HG03378 (cell line): ENCODE measurements at regions not wholly inside any gene's neighbourhood (a gene's known extent, or its start where the extent isn't known, plus 50 kb on each side); places are given as distances from the start of the nearest gene placed in this dataset.
"Not testable (repeated sequence)": the region's sequence is repeated elsewhere in the genome, so short reads cannot be mapped to it uniquely, and the experiment has no call there.

Source experiments
- ATAC-seq: cut with Tn5 transposase; IDR thresholded peaks from one replicate; pipeline ENCODE4 v1.9.1; 2021; ENCODE audit warnings: mild to moderate bottlenecking, moderate library complexity; ENCODE audit not compliant: unreplicated experiment

GRCh38 chr15:62270216-62270921 lies 105.3 kb upstream of the C2CD4B start:
- no peak for ATAC-seq

- no peak for ATAC-seq
Observed at GRCh38 chr15:62272290-62272689, 107.2 kb upstream of the C2CD4B start.

- no peak for ATAC-seq
Observed at GRCh38 chr15:62275831-62276230, 110.7 kb upstream of the C2CD4B start.

GRCh38 chr15:62277816-62278394 lies 112.8 kb upstream of the C2CD4B start:
- ATAC-seq, result no peak

GRCh38 chr15:62278534-62278933 lies 113.4 kb upstream of the C2CD4B start:
- no peak for ATAC-seq

- ATAC-seq, result no peak
Observed at GRCh38 chr15:62279041-62279440, 114.0 kb upstream of the C2CD4B start.

- no peak for ATAC-seq
Observed at GRCh38 chr15:62280625-62281024, 115.5 kb upstream of the C2CD4B start.

- ATAC-seq, result not testable (repeated sequence)
Observed at GRCh38 chr15:62281801-62282200, 116.7 kb upstream of the C2CD4B start.

- ATAC-seq, result no peak
Observed at GRCh38 chr15:62287066-62287857, 122.2 kb upstream of the C2CD4B start.

- ATAC-seq, result no peak
Observed at GRCh38 chr15:62288361-62289017, 123.4 kb upstream of the C2CD4B start.

- ATAC-seq, result no peak
Observed at GRCh38 chr15:62291262-62291661, 126.2 kb upstream of the C2CD4B start.

GRCh38 chr15:62296756-62297507 lies 131.8 kb upstream of the C2CD4B start:
- ATAC-seq, result no peak

GRCh38 chr15:62297522-62297921 lies 132.4 kb upstream of the C2CD4B start:
- ATAC-seq, result no peak

- no peak for ATAC-seq
Observed at GRCh38 chr15:62297933-62298332, 132.8 kb upstream of the C2CD4B start.

- no peak for ATAC-seq
Observed at GRCh38 chr15:62298811-62299210, 133.7 kb upstream of the C2CD4B start.

GRCh38 chr15:62299541-62299940 lies 134.5 kb upstream of the C2CD4B start:
- no peak for ATAC-seq

- no peak for ATAC-seq
Observed at GRCh38 chr15:62301993-62302675, 137.0 kb upstream of the C2CD4B start.

- ATAC-seq, result no peak
Observed at GRCh38 chr15:62306851-62307504, 141.9 kb upstream of the C2CD4B start.

GRCh38 chr15:62307551-62307950 lies 142.5 kb upstream of the C2CD4B start:
- ATAC-seq, result no peak
